Upper lobe of left lung (tissue), 4 donors: ENCODE measurements at regions not wholly inside any gene's neighbourhood (a gene's known extent, or its start where the extent isn't known, plus 50 kb on each side); places are given as distances from the start of the nearest gene placed in this dataset.

Source experiments
- CTCF ChIP-seq, 6 experiments: fragments of 450-650 bp in 4 of 6; fragments of 200-600 bp in 2 of 6; sonication (generic) in 2 of 6; IDR thresholded peaks; one replicate each; pipeline ENCODE4 v1.5.1; 2016 to 2019; ENCODE audit warnings: antibody characterized with exemption in 6 of 6
- POLR2AphosphoS5 ChIP-seq, 2 donors: sonication (generic); formaldehyde crosslinking; IDR thresholded peaks; one replicate each; pipeline ENCODE4 v1.5.1; 2017; ENCODE audit warnings: antibody characterized with exemption in 2 of 2

GRCh38 chr11:109697140-109697843 is 275.3 kb downstream of the C11orf87 start:
- TF ChIP-seq CTCF (IDR thresholded peaks at IDR 0.05): peak; percentile 16 to 59 (median 52)
- TF ChIP-seq POLR2AphosphoS5 (IDR thresholded peaks at IDR 0.05): no peak
